A549 (cell line): ENCODE measurements at regions not wholly inside any gene's neighbourhood (a gene's known extent, or its start where the extent isn't known, plus 50 kb on each side); places are given as distances from the start of the nearest gene placed in this dataset.

Experiments used
- CBX8 ChIP-seq: fragments of 200-600 bp; sonication (generic); IDR thresholded peaks from 2 replicates; pipeline ENCODE4 v1.6.1; 2016
- CHD2 ChIP-seq: fragments of 150-350 bp; IDR thresholded peaks from 2 replicates; pipeline ENCODE4 v1.6.1; 2014; ENCODE audit warnings: low read length; ENCODE audit not compliant: partially characterized antibody
- CTCF ChIP-seq: fragments of >200 bp; sonication (Bioruptor Twin); formaldehyde crosslinking; IDR thresholded peaks from 3 replicates; pipeline ENCODE4 v1.5.1; 2016
- JUN ChIP-seq, 2 experiments: fragments of >200 bp; sonication (Bioruptor Twin); formaldehyde crosslinking; IDR thresholded peaks; 2 replicates in 1 of 2; 3 replicates in 1 of 2; pipeline ENCODE4 v1.6.1; 2016 to 2017
- POLR2A ChIP-seq: IDR thresholded peaks from 2 replicates; pipeline ENCODE4 v1.6.1; 2012; ENCODE audit warnings: mild to moderate bottlenecking, low read length
- RFX5 ChIP-seq: fragments of 450-650 bp; IDR thresholded peaks from 2 replicates; pipeline ENCODE4 v1.7.1; 2014; ENCODE audit warnings: antibody characterized with exemption, mild to moderate bottlenecking, moderate library complexity
- SREBF2 ChIP-seq: fragments of 450-650 bp; IDR thresholded peaks from 2 replicates; pipeline ENCODE4 v1.6.1; 2014; ENCODE audit warnings: mild to moderate bottlenecking, moderate library complexity

- TF ChIP-seq SREBF2 (no peak), CTCF (no peak), POLR2A (no peak), RFX5 (no peak), JUN (IDR thresholded peaks at IDR 0.05) (no peak), CBX8 (no peak), CHD2 (no peak)
These were observed 257.9 kb downstream of the PTEN start for GRCh38 chr10:88121361-88121760.
